Dermis blood vessel endothelial cell (primary cell): ENCODE measurements at regions not wholly inside any gene's neighbourhood (a gene's known extent, or its start where the extent isn't known, plus 50 kb on each side); places are given as distances from the start of the nearest gene placed in this dataset.
"Not testable (repeated sequence)": the region's sequence is repeated elsewhere in the genome, so short reads cannot be mapped to it uniquely, and the experiment has no call there.

Experiments
- DNase-seq: peaks from one replicate; pipeline ENCODE4 v3.0.0; 2010

- no peak for DNase-seq
Measured at GRCh38 chr6:125432963-125433362, 131.2 kb upstream of the HDDC2 start.

GRCh38 chr6:125434760-125435159 lies 133.0 kb upstream of the HDDC2 start:
- no peak for DNase-seq

- no peak for DNase-seq
Measured at GRCh38 chr6:125439512-125439911, 137.7 kb upstream of the HDDC2 start.

- no peak for DNase-seq
Measured at GRCh38 chr6:125444006-125444923, 142.5 kb upstream of the HDDC2 start.

GRCh38 chr6:125445054-125445453 lies 143.3 kb upstream of the HDDC2 start:
- no peak for DNase-seq

- DNase-seq: no peak
Measured at GRCh38 chr6:125446011-125446410, 144.2 kb upstream of the HDDC2 start.

GRCh38 chr6:125451750-125452149 lies 150.0 kb upstream of the HDDC2 start:
- DNase-seq: no peak

- DNase-seq: no peak
Measured at GRCh38 chr6:125453516-125453915, 151.7 kb upstream of the HDDC2 start.

- DNase-seq: no peak
Measured at GRCh38 chr6:125454351-125454750, 152.6 kb upstream of the HDDC2 start.

- not testable (repeated sequence) for DNase-seq
Measured at GRCh38 chr6:125458493-125458892, 156.7 kb upstream of the HDDC2 start.

- not testable (repeated sequence) for DNase-seq
Measured at GRCh38 chr6:125465332-125465731, 163.6 kb upstream of the HDDC2 start.

GRCh38 chr6:125469915-125470314 lies 168.1 kb upstream of the HDDC2 start:
- DNase-seq: peak; percentile 60

GRCh38 chr6:125471667-125472066 lies 169.9 kb upstream of the HDDC2 start:
- no peak for DNase-seq

- DNase-seq: no peak
Measured at GRCh38 chr6:125474061-125474460, 172.3 kb upstream of the HDDC2 start.

GRCh38 chr6:125477156-125477555 lies 175.4 kb upstream of the HDDC2 start:
- no peak for DNase-seq

- DNase-seq: no peak
Measured at GRCh38 chr6:125477844-125478243, 176.1 kb upstream of the HDDC2 start.

- no peak for DNase-seq
Measured at GRCh38 chr6:125480146-125480545, 178.4 kb upstream of the HDDC2 start.

- no peak for DNase-seq
Measured at GRCh38 chr6:125480571-125480970, 178.8 kb upstream of the HDDC2 start.

- no peak for DNase-seq
Measured at GRCh38 chr6:125481056-125481455, 179.3 kb upstream of the HDDC2 start.

GRCh38 chr6:125485757-125486156 lies 184.0 kb upstream of the HDDC2 start:
- DNase-seq: no peak

GRCh38 chr6:125486881-125487280 lies 185.1 kb upstream of the HDDC2 start:
- DNase-seq: peak; percentile 92

GRCh38 chr6:125489579-125490285 lies 188.0 kb upstream of the HDDC2 start:
- no peak for DNase-seq

GRCh38 chr6:125491860-125492618 lies 190.3 kb upstream of the HDDC2 start:
- DNase-seq: no peak
